B cell (primary cell): ENCODE measurements at regions not wholly inside any gene's neighbourhood (a gene's known extent, or its start where the extent isn't known, plus 50 kb on each side); places are given as distances from the start of the nearest gene placed in this dataset.

ENCODE experiments used
- ATAC-seq: fragments of 200-7000 bp; cut with Tn5 transposase; one replicate; pipeline ENCODE4 v1.10.0; 2021; ENCODE audit warnings: low read depth, mild to moderate bottlenecking, moderate number of reproducible peaks, moderate library complexity
- CTCF ChIA-PET: fragments of 350-600 bp; sonication (Branson Sonifier 250); formaldehyde crosslinking; loops from one replicate; lab custom pipeline; 2021; ENCODE audit warnings: antibody characterized with exemption, inconsistent platforms; lab: Charles Lee
- POLR2A ChIA-PET: fragments of 350-600 bp; sonication (Branson Sonifier 250); formaldehyde crosslinking; loops from one replicate; lab custom pipeline; 2021; ENCODE audit warnings: antibody characterized with exemption; lab: Charles Lee
- DNase-seq: peaks from one replicate; pipeline ENCODE4 v3.0.0; 2013
- H2AFZ ChIP-seq: 2 replicates; pipeline ENCODE4 v1.6.1; 2012; ENCODE audit warnings: mild to moderate bottlenecking, low read depth, low read length; ENCODE audit not compliant: insufficient read depth, poor library complexity, severe bottlenecking
- H3K27ac ChIP-seq, 2 donors: 1 replicate in 1 of 2; 2 replicates in 1 of 2; pipeline ENCODE4 v1.5.1; 2012 to 2013; ENCODE audit warnings: low read length in 2 of 2, mild to moderate bottlenecking in 2 of 2, moderate library complexity in 1 of 2
- H3K27me3 ChIP-seq, 4 experiments: fragments of 200-600 bp in 1 of 4; sonication (generic) in 1 of 4; replicated peaks in 1 of 4; 1 replicate in 2 of 4; 2 replicates in 2 of 4; pipeline versions ENCODE4 v1.6.1 to v1.7.0; 2013 to 2016; ENCODE audit warnings: low read length in 3 of 4, mild to moderate bottlenecking in 2 of 4, mixed read lengths in 1 of 4, moderate library complexity in 1 of 4; ENCODE audit not compliant: insufficient read depth in 4 of 4, control insufficient read depth in 3 of 4; ENCODE audit errors: control extremely low read depth in 1 of 4
- H3K36me3 ChIP-seq, 2 experiments: replicated peaks in 1 of 2; 1 replicate in 1 of 2; 2 replicates in 1 of 2; pipeline versions ENCODE4 v1.6.1 to v1.7.1; 2013; ENCODE audit warnings: low read length in 1 of 2; ENCODE audit not compliant: insufficient read depth in 2 of 2, control insufficient read depth in 1 of 2; ENCODE audit errors: control extremely low read depth in 1 of 2, extremely low read depth in 1 of 2
- H3K4me1 ChIP-seq, 2 donors: fragments of 200-600 bp in 1 of 2; sonication (generic) in 1 of 2; 1 replicate in 1 of 2; 2 replicates in 1 of 2; pipeline versions ENCODE4 v1.5.1 to v1.6.1; 2013 to 2017; ENCODE audit warnings: low read length in 2 of 2; ENCODE audit not compliant: control insufficient read depth in 2 of 2, insufficient read depth in 2 of 2
- H3K4me2 ChIP-seq: replicated peaks from 2 replicates; pipeline ENCODE3; 2012; ENCODE audit warnings: mild to moderate bottlenecking, low read depth, low read length; ENCODE audit not compliant: poor library complexity, severe bottlenecking
- H3K4me3 ChIP-seq, 5 experiments: fragments of 200-600 bp in 1 of 5; sonication (generic) in 1 of 5; 1 replicate in 3 of 5; 2 replicates in 2 of 5; pipeline versions ENCODE4 v1.5.1 to v1.7.0; 2011 to 2016; ENCODE audit warnings: low read length in 4 of 5, mild to moderate bottlenecking in 4 of 5, low read depth in 2 of 5, control low read depth in 1 of 5, moderate library complexity in 1 of 5; ENCODE audit not compliant: insufficient read depth in 1 of 5; ENCODE audit errors: control extremely low read depth in 1 of 5, extremely low read depth in 1 of 5
- H3K79me2 ChIP-seq: fragments of 200-600 bp; sonication (generic); one replicate; pipeline ENCODE4 v1.6.0; 2016; ENCODE audit warnings: low read length; ENCODE audit not compliant: control insufficient read depth, insufficient read depth
- H3K9ac ChIP-seq: fragments of 200-600 bp; sonication (generic); 2 replicates; pipeline ENCODE4 v1.6.1; 2017; ENCODE audit warnings: mild to moderate bottlenecking, low read length, moderate library complexity
- H3K9me3 ChIP-seq, 3 donors: one replicate each; pipeline versions ENCODE4 v1.6.1 to v1.7.1; 2013; ENCODE audit warnings: low read length in 2 of 3; ENCODE audit not compliant: control insufficient read depth in 2 of 3, insufficient read depth in 1 of 3; ENCODE audit errors: control extremely low read depth in 1 of 3
- H4K20me1 ChIP-seq: 2 replicates; pipeline ENCODE4 v1.6.0; 2012; ENCODE audit warnings: mild to moderate bottlenecking, low read length; ENCODE audit not compliant: insufficient read depth, control insufficient read depth, poor library complexity, severe bottlenecking
- H3K27ac Mint-ChIP-seq: one replicate; pipeline ENCODE4 v1.8.0; 2021; ENCODE audit warnings: mixed read lengths
- H3K27me3 Mint-ChIP-seq: one replicate; pipeline ENCODE4 v1.8.0; 2021; ENCODE audit warnings: mixed read lengths
- H3K4me1 Mint-ChIP-seq: one replicate; pipeline ENCODE4 v1.8.0; 2021; ENCODE audit warnings: mixed read lengths
- H3K4me3 Mint-ChIP-seq: one replicate; pipeline ENCODE4 v1.8.0; 2021; ENCODE audit warnings: mixed read lengths
- H3K9me3 Mint-ChIP-seq: one replicate; pipeline ENCODE4 v1.8.0; 2022; ENCODE audit warnings: mixed read lengths; ENCODE audit not compliant: insufficient read depth
- CTCF ChIP-seq: fragments of 200-600 bp; IDR thresholded peaks from one replicate; pipeline ENCODE4 v1.8.0; 2022; ENCODE audit warnings: antibody characterized with exemption, mild to moderate bottlenecking
- EZH2 ChIP-seq: IDR thresholded peaks from 2 replicates; pipeline ENCODE4 v1.6.1; 2012; ENCODE audit warnings: borderline replicate concordance, low read depth, mild to moderate bottlenecking, moderate library complexity, low read length; ENCODE audit not compliant: insufficient read depth, poor library complexity, severe bottlenecking
- WGBS: methylation state at CpG from one replicate; pipeline ENCODE4 v1.1.5; 2013; ENCODE audit warnings: missing lambda C conversion rate; ENCODE audit not compliant: insufficient coverage; 5-methylcytosine and 5-hydroxymethylcytosine counted together
- intact Hi-C: fragments of 100-400 bp; cut with micrococcal nuclease; formaldehyde crosslinking; loops from one replicate; pipeline ENCODE4 v1.10.0; 2022

DNA sequence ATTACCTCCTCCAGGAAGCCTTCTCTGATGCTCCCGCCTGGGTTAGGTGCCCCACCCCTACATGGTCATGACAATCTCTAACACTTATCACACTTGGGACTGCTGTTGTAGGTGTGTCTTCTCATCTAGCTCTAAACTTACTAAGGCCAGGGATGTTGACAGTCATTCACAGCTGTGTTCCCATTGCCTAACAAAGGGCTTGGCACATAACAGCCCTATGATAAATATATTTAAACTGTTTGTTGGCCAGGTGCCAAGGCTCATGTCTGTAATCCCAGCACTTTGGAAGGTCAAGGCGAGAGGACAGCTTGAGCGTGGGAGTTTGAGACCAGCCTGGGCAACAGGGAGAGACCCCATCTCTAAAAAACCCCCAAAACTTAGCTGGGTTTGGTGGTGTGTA, 98.8 kb upstream of the RGS6 start:
- TF ChIP-seq CTCF (no peak), EZH2 (no peak)
- Histone ChIP-seq H3K27me3 (no peaks in the 10 kb centered on the region), H3K9me3 (peaks cover 0 to 7% (median 3%) of the 10 kb centered on the region in 3 donors), H3K27ac (no peak overlapping the region), H3K4me2 (no peak overlapping the region), H3K4me1 (no peaks in the 10 kb centered on the region), H3K79me2 (no peaks in the 10 kb centered on the region), H3K4me3 (no peak overlapping the region), H3K36me3 (no peaks in the 10 kb centered on the region), H4K20me1 (no peaks in the 10 kb centered on the region), H3K9ac (no peak overlapping the region), H2AFZ (no peak overlapping the region)
- no CpG with 5 or more reads among the region's 3 CpGs for WGBS
- Mint-ChIP-seq H3K9me3 (peaks cover 3% of the 10 kb centered on the region), H3K4me3 (no peak overlapping the region), H3K27me3 (peaks cover 7% of the 10 kb centered on the region), H3K27ac (no peak overlapping the region), H3K4me1 (no peaks in the 10 kb centered on the region)
- no peak for ATAC-seq
- POLR2A ChIA-PET, result no interaction called here
- DNase-seq, result no peak
- CTCF ChIA-PET, result no interaction called here
- intact Hi-C loops, result no loop called here

GRCh38 chr14:71834284-71835204, 97.7 kb upstream of the RGS6 start:
- Mint-ChIP-seq H3K4me1 (no peaks in the 10 kb centered on the region), H3K27ac (no peak overlapping the region), H3K27me3 (peaks cover 4% of the 10 kb centered on the region), H3K4me3 (no peak overlapping the region), H3K9me3 (peaks cover 3% of the 10 kb centered on the region)
- Histone ChIP-seq H3K27ac (no peak overlapping the region), H3K4me2 (no peak overlapping the region), H3K36me3 (no peaks in the 10 kb centered on the region), H3K27me3 (no peaks in the 10 kb centered on the region), H3K4me3 (no peak overlapping the region), H3K9me3 (peaks cover 0 to 7% (median 3%) of the 10 kb centered on the region in 3 donors), H2AFZ (no peak overlapping the region), H4K20me1 (no peaks in the 10 kb centered on the region), H3K79me2 (no peaks in the 10 kb centered on the region), H3K9ac (no peak overlapping the region), H3K4me1 (no peaks in the 10 kb centered on the region)
- ChIA-PET CTCF (interaction anchor here (1.5 kb wide), 1 partner anchor 20 kb away, joined by 4 read pairs; no protein-coding TSS in a partner anchor), POLR2A (no interaction called here)
- ATAC-seq (no peak), DNase-seq (no peak)
- intact Hi-C loops, result no loop called here
- TF ChIP-seq EZH2, result no peak
- no peak for TF ChIP-seq CTCF
- no CpG with 5 or more reads among the region's 4 CpGs for WGBS
